Cardiac fibroblast (primary cell): ENCODE measurements at regions not wholly inside any gene's neighbourhood (a gene's known extent, or its start where the extent isn't known, plus 50 kb on each side); places are given as distances from the start of the nearest gene placed in this dataset.

Experiments
- DNase-seq, 2 donors: peaks; one replicate each; pipeline versions ENCODE4 v3.0.0 to v3.0.0-alpha.2; 2010; ENCODE audit warnings: low read depth in 2 of 2
- H3K4me3 ChIP-seq, 2 donors: replicated peaks in 1 of 2; 1 replicate in 1 of 2; 2 replicates in 1 of 2; pipeline ENCODE4 v1.5.1; 2011; ENCODE audit warnings: low read depth in 2 of 2, low read length in 2 of 2, mild to moderate bottlenecking in 2 of 2, moderate library complexity in 1 of 2
- CTCF ChIP-seq: IDR thresholded peaks from one replicate; pipeline ENCODE4 v1.5.1; 2011; ENCODE audit warnings: low read depth, mild to moderate bottlenecking, low read length, inconsistent platforms

- no peak for TF ChIP-seq CTCF
- no peak for DNase-seq
- H3K4me3 ChIP-seq: no peak overlapping the region
Measured at GRCh38 chr9:119761812-119762211, 392.6 kb upstream of the BRINP1 start.

DNA sequence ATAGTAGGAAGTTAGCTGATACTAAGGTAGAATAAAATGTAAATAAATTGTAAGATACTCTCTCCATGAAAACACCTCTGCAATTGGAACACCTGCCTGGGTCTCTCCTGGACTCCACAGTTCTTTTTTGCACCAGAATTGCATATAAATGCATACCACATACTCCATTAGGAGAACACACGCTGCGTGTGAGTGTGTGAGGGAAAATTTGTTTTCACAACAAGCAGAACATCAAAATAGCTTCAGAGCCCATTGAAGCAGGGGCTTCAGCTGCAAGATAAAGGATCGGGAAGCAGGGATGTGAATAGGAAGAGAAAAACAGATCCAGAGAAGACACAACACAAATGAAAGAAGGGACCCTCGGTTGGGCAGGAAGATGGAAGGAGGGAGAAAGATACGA is 389.8 kb upstream of the BRINP1 start:
- no peak overlapping the region for H3K4me3 ChIP-seq
- DNase-seq: no peak
- TF ChIP-seq CTCF: no peak

- no peak for DNase-seq
- TF ChIP-seq CTCF: no peak
- H3K4me3 ChIP-seq: no peak overlapping the region
Measured at GRCh38 chr9:119758241-119758640, 389.0 kb upstream of the BRINP1 start.

GRCh38 chr9:119739476-119739875 is 370.2 kb upstream of the BRINP1 start:
- H3K4me3 ChIP-seq: no peak overlapping the region
- no peak for DNase-seq
- no peak for TF ChIP-seq CTCF

GRCh38 chr9:119736491-119737454 is 367.5 kb upstream of the BRINP1 start:
- DNase-seq: no peak
- no peak for TF ChIP-seq CTCF
- no peak overlapping the region for H3K4me3 ChIP-seq

DNA sequence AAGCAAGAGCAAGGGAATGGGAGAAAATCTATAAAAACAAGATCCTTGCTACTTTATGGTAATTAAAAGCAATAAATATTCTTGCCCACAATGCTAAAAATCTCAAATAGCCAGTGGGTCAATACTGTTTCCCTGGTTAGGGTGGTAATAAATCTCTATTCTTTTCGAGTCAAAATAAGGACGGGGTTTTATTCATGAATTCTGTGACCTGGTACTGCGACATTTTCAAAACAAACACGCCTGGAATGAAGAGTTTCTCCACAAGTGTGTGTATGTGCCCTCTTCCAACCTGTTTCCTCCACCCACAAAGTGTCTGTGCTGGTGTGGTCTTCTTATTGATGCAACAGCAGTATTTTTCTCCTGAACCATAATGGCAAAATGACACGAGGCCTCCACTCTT is 358.8 kb upstream of the BRINP1 start:
- no peak for TF ChIP-seq CTCF
- DNase-seq: no peak
- H3K4me3 ChIP-seq: no peak overlapping the region
